Urothelium cell line (cell line): ENCODE measurements at regions not wholly inside any gene's neighbourhood (a gene's known extent, or its start where the extent isn't known, plus 50 kb on each side); places are given as distances from the start of the nearest gene placed in this dataset.

ENCODE experiments used
- DNase-seq: peaks from one replicate; pipeline ENCODE4 v3.0.0; 2011; ENCODE audit warnings: low spot score, mixed read lengths
- FAIRE-seq: peaks from 2 replicates; lab custom pipeline; 2011; peaks lifted over from hg19 to GRCh38; lab: Jason Lieb, UNC

- FAIRE-seq (no peak), DNase-seq (no peak)
Observed at GRCh38 chr7:35747611-35748010, 52.7 kb upstream of the HERPUD2 start.

- DNase-seq, result no peak
- no peak for FAIRE-seq
Observed at GRCh38 chr7:35748371-35748770, 52.5 kb upstream of the SEPTIN7 start.

- DNase-seq, result no peak
Observed at GRCh38 chr7:35749556-35749955, 51.3 kb upstream of the SEPTIN7 start.

More at GRCh38 chr7:35749556-35749955, 51.3 kb upstream of the SEPTIN7 start:
- peak; percentile 30 for FAIRE-seq
